H9 (cell line): ENCODE measurements at regions not wholly inside any gene's neighbourhood (a gene's known extent, or its start where the extent isn't known, plus 50 kb on each side); places are given as distances from the start of the nearest gene placed in this dataset.

Experiments used
- DNase-seq: peaks from one replicate; pipeline ENCODE4 v3.0.0-alpha.2; 2017
- H2AFZ ChIP-seq: one replicate; pipeline ENCODE4 v1.6.1; 2013; ENCODE audit warnings: mild to moderate bottlenecking, low read length, control low read depth, moderate library complexity
- H2AK5ac ChIP-seq: 2 replicates; pipeline ENCODE4 v1.6.1; 2013; ENCODE audit warnings: low read length, control low read depth, mixed read lengths; ENCODE audit not compliant: insufficient read length
- H2BK120ac ChIP-seq: one replicate; pipeline ENCODE4 v1.6.1; 2013; ENCODE audit warnings: low read depth, mild to moderate bottlenecking, low read length, control low read depth, inconsistent platforms; ENCODE audit not compliant: poor library complexity, severe bottlenecking
- H2BK12ac ChIP-seq: 2 replicates; pipeline ENCODE4 v1.6.1; 2013; ENCODE audit warnings: low read length, control low read depth, mixed read lengths, low read depth; ENCODE audit not compliant: insufficient read length
- H2BK15ac ChIP-seq: 2 replicates; pipeline ENCODE4 v1.6.1; 2013; ENCODE audit warnings: low read depth, low read length, control low read depth
- H2BK20ac ChIP-seq: one replicate; pipeline ENCODE4 v1.6.1; 2013; ENCODE audit warnings: low read depth, mild to moderate bottlenecking, low read length, control low read depth, inconsistent platforms; ENCODE audit not compliant: poor library complexity, severe bottlenecking
- H2BK5ac ChIP-seq: 2 replicates; pipeline ENCODE4 v1.6.1; 2013; ENCODE audit warnings: low read length, control low read depth, mixed read lengths; ENCODE audit not compliant: insufficient read length
- H3K14ac ChIP-seq: 2 replicates; pipeline ENCODE4 v1.6.1; 2013; ENCODE audit warnings: low read length, control low read depth; ENCODE audit not compliant: insufficient read depth
- H3K18ac ChIP-seq: 2 replicates; pipeline ENCODE4 v1.6.1; 2013; ENCODE audit warnings: low read depth, mild to moderate bottlenecking, mixed read lengths, low read length, control low read depth; ENCODE audit not compliant: insufficient read length
- H3K23ac ChIP-seq: 2 replicates; pipeline ENCODE4 v1.6.1; 2013; ENCODE audit warnings: low read length, control low read depth, mixed read lengths, low read depth; ENCODE audit not compliant: insufficient read length
- H3K23me2 ChIP-seq: 2 replicates; pipeline ENCODE4 v1.6.1; 2013; ENCODE audit warnings: low read depth, mild to moderate bottlenecking, mixed read lengths, low read length, control low read depth; ENCODE audit not compliant: insufficient read length, poor library complexity, severe bottlenecking
- H3K27ac ChIP-seq: 2 replicates; pipeline ENCODE4 v1.5.1; 2013; ENCODE audit warnings: low read length, control low read depth, mixed read lengths, low read depth; ENCODE audit not compliant: insufficient read length
- H3K27me3 ChIP-seq: 2 replicates; pipeline ENCODE4 v1.6.1; 2013; ENCODE audit warnings: low read length, control low read depth, inconsistent platforms; ENCODE audit not compliant: insufficient read depth
- H3K4ac ChIP-seq: 2 replicates; pipeline ENCODE4 v1.6.1; 2013; ENCODE audit warnings: low read depth, mild to moderate bottlenecking, control low read depth, inconsistent platforms, low read length, moderate library complexity
- H3K4me1 ChIP-seq: 2 replicates; pipeline ENCODE4 v1.6.1; 2013; ENCODE audit warnings: low read length, control low read depth, inconsistent platforms; ENCODE audit not compliant: insufficient read depth
- H3K4me2 ChIP-seq: 2 replicates; pipeline ENCODE4 v1.6.1; 2013; ENCODE audit warnings: low read length, control low read depth, mixed read lengths; ENCODE audit not compliant: insufficient read length, insufficient read depth
- H3K56ac ChIP-seq: 2 replicates; pipeline ENCODE4 v1.6.1; 2013; ENCODE audit warnings: low read depth, mild to moderate bottlenecking, mixed read lengths, low read length, control low read depth; ENCODE audit not compliant: insufficient read length
- H3K79me1 ChIP-seq: 2 replicates; pipeline ENCODE4 v1.6.1; 2013; ENCODE audit warnings: low read depth, mild to moderate bottlenecking, moderate library complexity, low read length, control low read depth, inconsistent platforms; ENCODE audit not compliant: insufficient read depth, poor library complexity, severe bottlenecking
- H3K79me2 ChIP-seq: 2 replicates; pipeline ENCODE4 v1.6.1; 2013; ENCODE audit warnings: low read length, control low read depth, inconsistent platforms; ENCODE audit not compliant: insufficient read depth
- H3K9ac ChIP-seq: 2 replicates; pipeline ENCODE4 v1.6.1; 2013; ENCODE audit warnings: low read length, control low read depth, mixed read lengths; ENCODE audit not compliant: insufficient read length; ENCODE audit errors: extremely low read depth
- H3K9me3 ChIP-seq: one replicate; pipeline ENCODE4 v1.6.1; 2013; ENCODE audit warnings: low read depth, low read length, inconsistent platforms; ENCODE audit not compliant: control insufficient read depth
- H3T11ph ChIP-seq: one replicate; pipeline ENCODE4 v1.6.1; 2013; ENCODE audit warnings: mild to moderate bottlenecking, low read length, control low read depth, inconsistent platforms
- H4K20me1 ChIP-seq: one replicate; pipeline ENCODE4 v1.6.1; 2013; ENCODE audit not compliant: control insufficient read depth, insufficient read length, insufficient read depth
- H4K5ac ChIP-seq: 2 replicates; pipeline ENCODE4 v1.6.1; 2013; ENCODE audit warnings: low read depth, mild to moderate bottlenecking, mixed read lengths, low read length, control low read depth; ENCODE audit not compliant: insufficient read length
- H4K8ac ChIP-seq: replicated peaks from 2 replicates; pipeline ENCODE4 v1.6.1; 2013; ENCODE audit warnings: low read length, control low read depth, mixed read lengths, low read depth; ENCODE audit not compliant: insufficient read length
- H4K91ac ChIP-seq: 2 replicates; pipeline ENCODE4 v1.6.1; 2013; ENCODE audit warnings: low read depth, mild to moderate bottlenecking, moderate library complexity, mixed read lengths, low read length, control low read depth; ENCODE audit not compliant: insufficient read length
- H3K27ac Mint-ChIP-seq, 3 experiments: 2 replicates in 2 of 3; 3 replicates in 1 of 3; pipeline ENCODE4 v1.8.0; 2020 to 2021; ENCODE audit warnings: mixed read lengths in 3 of 3, mild to moderate bottlenecking in 1 of 3, moderate library complexity in 1 of 3
- H3K27me3 Mint-ChIP-seq: 2 replicates; pipeline ENCODE4 v1.8.0; 2021; ENCODE audit warnings: low read depth, mild to moderate bottlenecking, moderate library complexity, mixed read lengths
- H3K36me3 Mint-ChIP-seq, 3 experiments: 2 replicates in 2 of 3; 3 replicates in 1 of 3; pipeline ENCODE4 v1.8.0; 2020 to 2021; ENCODE audit warnings: low read depth in 3 of 3, mixed read lengths in 3 of 3; ENCODE audit not compliant: insufficient read depth in 1 of 3
- H3K4me1 Mint-ChIP-seq, 2 experiments: 2 replicates each; pipeline ENCODE4 v1.8.0; 2020; ENCODE audit warnings: mixed read lengths in 2 of 2
- H3K4me3 Mint-ChIP-seq, 2 experiments: 2 replicates in 1 of 2; 3 replicates in 1 of 2; pipeline ENCODE4 v1.8.0; 2020 to 2021; ENCODE audit warnings: mild to moderate bottlenecking in 2 of 2, mixed read lengths in 2 of 2, moderate library complexity in 1 of 2
- H3K9me3 Mint-ChIP-seq, 2 experiments: 2 replicates in 1 of 2; 3 replicates in 1 of 2; pipeline ENCODE4 v1.8.0; 2020; ENCODE audit warnings: mild to moderate bottlenecking in 2 of 2, mixed read lengths in 2 of 2, moderate library complexity in 1 of 2
- WGBS: extraction: QIAGEN DNeasy Blood & Tissue Kit; methylation state at CpG from one replicate; pipeline ENCODE4 v1.1.7; 2013; ENCODE audit warnings: missing lambda C conversion rate, low lambda C conversion rate, mixed read lengths; ENCODE audit not compliant: insufficient read length; ENCODE audit errors: extremely low coverage; 5-methylcytosine and 5-hydroxymethylcytosine counted together
- TF ChIP-seq, protein P1 (sequence below): fragments of 200-600 bp; sonication (generic); conservative IDR thresholded peaks from 3 replicates; pipeline ENCODE4 v1.8.0; 2021; ENCODE audit warnings: antibody characterized with exemption, mild to moderate bottlenecking

GRCh38 chr5:92741906-92742305, 839.1 kb downstream of the NR2F1-AS1 start:
- Mint-ChIP-seq H3K27me3 (no peaks in the 10 kb centered on the region), H3K4me3 (no peak overlapping the region)

More at GRCh38 chr5:92741906-92742305, 839.1 kb downstream of the NR2F1-AS1 start:
- no peak overlapping the region for H3K27ac ChIP-seq
- no peaks in the 10 kb centered on the region for H3K4me1 Mint-ChIP-seq
- H4K5ac ChIP-seq = no peak overlapping the region
- H3K27ac Mint-ChIP-seq = no peak overlapping the region
- no peak overlapping the region for H2BK15ac ChIP-seq
- TF ChIP-seq, protein P1, sequence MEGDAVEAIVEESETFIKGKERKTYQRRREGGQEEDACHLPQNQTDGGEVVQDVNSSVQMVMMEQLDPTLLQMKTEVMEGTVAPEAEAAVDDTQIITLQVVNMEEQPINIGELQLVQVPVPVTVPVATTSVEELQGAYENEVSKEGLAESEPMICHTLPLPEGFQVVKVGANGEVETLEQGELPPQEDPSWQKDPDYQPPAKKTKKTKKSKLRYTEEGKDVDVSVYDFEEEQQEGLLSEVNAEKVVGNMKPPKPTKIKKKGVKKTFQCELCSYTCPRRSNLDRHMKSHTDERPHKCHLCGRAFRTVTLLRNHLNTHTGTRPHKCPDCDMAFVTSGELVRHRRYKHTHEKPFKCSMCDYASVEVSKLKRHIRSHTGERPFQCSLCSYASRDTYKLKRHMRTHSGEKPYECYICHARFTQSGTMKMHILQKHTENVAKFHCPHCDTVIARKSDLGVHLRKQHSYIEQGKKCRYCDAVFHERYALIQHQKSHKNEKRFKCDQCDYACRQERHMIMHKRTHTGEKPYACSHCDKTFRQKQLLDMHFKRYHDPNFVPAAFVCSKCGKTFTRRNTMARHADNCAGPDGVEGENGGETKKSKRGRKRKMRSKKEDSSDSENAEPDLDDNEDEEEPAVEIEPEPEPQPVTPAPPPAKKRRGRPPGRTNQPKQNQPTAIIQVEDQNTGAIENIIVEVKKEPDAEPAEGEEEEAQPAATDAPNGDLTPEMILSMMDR = no peak
- H2BK5ac ChIP-seq = no peak overlapping the region
- no peak for DNase-seq
- no peak overlapping the region for H3K23ac ChIP-seq
- no peak overlapping the region for H2AFZ ChIP-seq
- H4K8ac ChIP-seq = no peak overlapping the region
- no peak overlapping the region for H3K9ac ChIP-seq
- H3K4me1 ChIP-seq = no peaks in the 10 kb centered on the region
- no peaks in the 10 kb centered on the region; a peak in 1 of 5 replicates for H3K9me3 Mint-ChIP-seq
- H3K4me2 ChIP-seq = no peak overlapping the region
- no peaks in the 10 kb centered on the region for H3K23me2 ChIP-seq
- H2BK20ac ChIP-seq = no peak overlapping the region
- H2BK120ac ChIP-seq = no peak overlapping the region
- no peaks in the 10 kb centered on the region for H3K79me1 ChIP-seq
- no peak overlapping the region for H3K18ac ChIP-seq
- no peaks in the 10 kb centered on the region for H3K27me3 ChIP-seq
- H4K20me1 ChIP-seq = no peaks in the 10 kb centered on the region
- H3K79me2 ChIP-seq = no peaks in the 10 kb centered on the region
- H2BK12ac ChIP-seq = no peak overlapping the region
- WGBS = no CpG with 5 or more reads among the region's 2 CpGs
- no peaks in the 10 kb centered on the region for H3K36me3 Mint-ChIP-seq
- H4K91ac ChIP-seq = no peak overlapping the region
- H3K14ac ChIP-seq = no peak overlapping the region
- H3K4ac ChIP-seq = no peak overlapping the region
- no peaks in the 10 kb centered on the region for H3K9me3 ChIP-seq
- no peak overlapping the region for H3T11ph ChIP-seq
- no peak overlapping the region for H3K56ac ChIP-seq
- no peak overlapping the region for H2AK5ac ChIP-seq
